Endothelial cell of umbilical vein (primary cell): ENCODE measurements at regions not wholly inside any gene's neighbourhood (a gene's known extent, or its start where the extent isn't known, plus 50 kb on each side); places are given as distances from the start of the nearest gene placed in this dataset.

Experiments used
- BruUV-seq: library from RNA; stranded (reverse); fragments of 400-500 nt; replicated peaks from 2 replicates; lab custom pipeline; 2021; lab: Mats Ljungman, UMichigan
- CTCF ChIA-PET: fragments of 300-600, 350-600 bp; sonication (Branson Sonifier 250); formaldehyde crosslinking; loops from one replicate; lab custom pipeline; 2021; ENCODE audit warnings: antibody characterized with exemption, inconsistent platforms; lab: Charles Lee
- POLR2A ChIA-PET: fragments of 300-600, 350-600 bp; sonication (Branson Sonifier 250); formaldehyde crosslinking; loops from one replicate; lab custom pipeline; 2021; ENCODE audit warnings: antibody characterized with exemption, inconsistent platforms; lab: Charles Lee
- DNase-seq: peaks from one replicate; pipeline ENCODE4 v3.0.0-alpha.2; 2011; ENCODE audit warnings: low read depth, low spot score
- FAIRE-seq: peaks from 2 replicates; lab custom pipeline; 2011; peaks lifted over from hg19 to GRCh38; lab: Jason Lieb, UNC
- H2AFZ ChIP-seq: 2 replicates; pipeline ENCODE4 v1.6.0; 2012; ENCODE audit warnings: low read depth, low read length, control low read depth, inconsistent platforms
- H3K27ac ChIP-seq: 2 replicates; pipeline ENCODE4 v1.5.1; 2011; ENCODE audit warnings: low read depth, mild to moderate bottlenecking, control low read depth, low read length, moderate library complexity; ENCODE audit not compliant: insufficient read depth
- H3K27me3 ChIP-seq, 2 experiments: 2 replicates each; pipeline versions ENCODE4 v1.6.0 to v1.6.1; 2011; ENCODE audit warnings: low read length in 2 of 2, mixed read lengths in 1 of 2; ENCODE audit not compliant: control insufficient read depth in 2 of 2, insufficient read depth in 2 of 2
- H3K36me3 ChIP-seq, 2 experiments: 2 replicates in 1 of 2; 3 replicates in 1 of 2; pipeline ENCODE4 v1.5.1; 2011; ENCODE audit warnings: low read length in 2 of 2, mild to moderate bottlenecking in 1 of 2, moderate library complexity in 1 of 2; ENCODE audit not compliant: control insufficient read depth in 2 of 2, insufficient read depth in 2 of 2; ENCODE audit errors: extremely low read depth in 1 of 2
- H3K4me1 ChIP-seq: 3 replicates; pipeline ENCODE4 v1.5.1; 2011; ENCODE audit warnings: mild to moderate bottlenecking, low read length; ENCODE audit not compliant: control insufficient read depth, insufficient read depth; ENCODE audit errors: extremely low read depth
- H3K4me2 ChIP-seq: 2 replicates; pipeline ENCODE4 v1.6.1; 2011; ENCODE audit warnings: low read length, control low read depth, mixed read lengths; ENCODE audit not compliant: insufficient read depth
- H3K4me3 ChIP-seq, 3 experiments: fragments of 200-600 bp in 1 of 3; sonication (generic), shearing (Covaris generic) in 1 of 3; replicated peaks in 1 of 3; 2 replicates each; pipeline ENCODE4 v1.5.1; 2011 to 2016; ENCODE audit warnings: control low read depth in 3 of 3, low read length in 3 of 3, mild to moderate bottlenecking in 2 of 3, inconsistent platforms in 1 of 3, low read depth in 1 of 3, moderate library complexity in 1 of 3; ENCODE audit not compliant: insufficient read depth in 1 of 3
- H3K79me2 ChIP-seq: 2 replicates; pipeline ENCODE4 v1.6.0; 2012; ENCODE audit warnings: low read length, inconsistent platforms; ENCODE audit not compliant: control insufficient read depth, insufficient read depth
- H3K9ac ChIP-seq: replicated peaks from 2 replicates; pipeline ENCODE3; 2011; ENCODE audit warnings: low read length, control low read depth; ENCODE audit not compliant: insufficient read depth; ENCODE audit errors: extremely low read depth
- H3K9me1 ChIP-seq: replicated peaks from 3 replicates; pipeline ENCODE4 v1.6.0; 2011; ENCODE audit warnings: mild to moderate bottlenecking, low read length; ENCODE audit not compliant: control insufficient read depth, insufficient read depth; ENCODE audit errors: extremely low read depth
- H3K9me3 ChIP-seq: replicated peaks from 2 replicates; pipeline ENCODE4 v1.5.1; 2012; ENCODE audit warnings: low read length, inconsistent platforms; ENCODE audit not compliant: control insufficient read depth, insufficient read depth
- H4K20me1 ChIP-seq: replicated peaks from 2 replicates; pipeline ENCODE3; 2011; ENCODE audit warnings: mild to moderate bottlenecking, low read length; ENCODE audit not compliant: control insufficient read depth, insufficient read depth; ENCODE audit errors: extremely low read depth
- CTCF ChIP-seq, 2 donors: IDR thresholded peaks; 1 replicate in 1 of 2; 2 replicates in 1 of 2; pipeline ENCODE4 v1.5.1; 2011; ENCODE audit warnings: low read length in 2 of 2, mild to moderate bottlenecking in 2 of 2, moderate library complexity in 2 of 2, control low read depth in 1 of 2, inconsistent platforms in 1 of 2, low read depth in 1 of 2; ENCODE audit not compliant: insufficient read depth in 1 of 2; ENCODE audit errors: extremely low read depth in 1 of 2
- FOS ChIP-seq: IDR thresholded peaks from 2 replicates; pipeline ENCODE4 v1.6.1; 2011; ENCODE audit warnings: mild to moderate bottlenecking, low read length, moderate library complexity, borderline replicate concordance; ENCODE audit not compliant: insufficient read depth
- GATA2 ChIP-seq: IDR thresholded peaks from 2 replicates; pipeline ENCODE4 v1.7.0; 2011; ENCODE audit warnings: low read depth, mild to moderate bottlenecking, moderate library complexity, mixed read lengths, low read length; ENCODE audit not compliant: insufficient read length, insufficient read depth
- MAX ChIP-seq: IDR thresholded peaks from 2 replicates; pipeline ENCODE4 v1.6.1; 2011; ENCODE audit not compliant: insufficient read depth, insufficient read length
- MYC ChIP-seq: IDR thresholded peaks from one replicate; pipeline ENCODE4 v1.6.1; 2011; ENCODE audit warnings: mild to moderate bottlenecking, low read depth, low read length
- POLR2A ChIP-seq: IDR thresholded peaks from 2 replicates; pipeline ENCODE4 v1.6.1; 2012; ENCODE audit warnings: low read depth, mild to moderate bottlenecking, control low read depth, low read length
- POLR2AphosphoS5 ChIP-seq: IDR thresholded peaks from 2 replicates; pipeline ENCODE4 v1.6.1; 2012; ENCODE audit warnings: low read depth, mild to moderate bottlenecking, control low read depth, low read length, moderate library complexity; ENCODE audit not compliant: insufficient read depth
- dilution Hi-C: fragments of 300-500 bp; cut with MboI; formaldehyde crosslinking; loops from one replicate; pipeline ENCODE4 v1.15.0; 2019; ENCODE audit warnings: low sequenced_read_pairs; ENCODE audit not compliant: extremely low pct_ligation_motif_present
- intact Hi-C: fragments of 100-400 bp; cut with micrococcal nuclease; formaldehyde crosslinking; loops from one replicate; pipeline ENCODE4 v1.10.0; 2022

GRCh38 chr10:78859266-78859665 lies 209.5 kb upstream of the ZMIZ1 start:
- H3K79me2 ChIP-seq: no peaks in the 10 kb centered on the region
- H4K20me1 ChIP-seq: no peaks in the 10 kb centered on the region
- DNase-seq (no peak), FAIRE-seq (no peak)
- no peaks in the 10 kb centered on the region for H3K9me3 ChIP-seq
- intact Hi-C loops (no loop called here), dilution Hi-C loops (no loop called here)
- H3K4me1 ChIP-seq: peaks cover 10% of the 10 kb centered on the region
- no peak overlapping the region for H3K4me2 ChIP-seq
- ChIA-PET CTCF (no interaction called here), POLR2A (no interaction called here)
- H3K27me3 ChIP-seq: peaks cover 0 to 3% of the 10 kb centered on the region in 2 experiments
- no TSS peak for BruUV-seq
- H3K27ac ChIP-seq: no peak overlapping the region
- no peak overlapping the region for H2AFZ ChIP-seq
- no peak overlapping the region for H3K4me3 ChIP-seq
- no peaks in the 10 kb centered on the region for H3K9me1 ChIP-seq
- no peak for TF ChIP-seq MYC
- no peak for TF ChIP-seq FOS
- TF ChIP-seq MAX: no peak
- no peak for TF ChIP-seq POLR2A
- TF ChIP-seq POLR2AphosphoS5: no peak
- TF ChIP-seq CTCF (IDR thresholded peaks at IDR 0.05; ENCODE audit: extremely low read depth in 1 of 2, insufficient read depth in 1 of 2, low read depth in 1 of 2, low read length in 2 of 2): no peak
- no peak for TF ChIP-seq GATA2
- H3K36me3 ChIP-seq: no peaks in the 10 kb centered on the region
- H3K9ac ChIP-seq: no peak overlapping the region
